HepG2 (cell line): ENCODE measurements at regions not wholly inside any gene's neighbourhood (a gene's known extent, or its start where the extent isn't known, plus 50 kb on each side); places are given as distances from the start of the nearest gene placed in this dataset.

Experiments
- ATAC-seq: fragments of 200-7000 bp; cut with Tn5 transposase; 3 replicates; pipeline ENCODE4 v1.9.1; 2020; ENCODE audit warnings: mild to moderate bottlenecking, moderate library complexity
- BruUV-seq: library from RNA; stranded (reverse); fragments of 400-500 nt; replicated peaks from 2 replicates; lab custom pipeline; 2021; lab: Mats Ljungman, UMichigan
- CTCF ChIA-PET: fragments of 300-600 bp; formaldehyde crosslinking; extraction: SDS; loops from one replicate; lab custom pipeline; 2021; ENCODE audit warnings: low total read pairs, inconsistent platforms, low intra/inter-chr PET ratio; lab: Yijun Ruan, JAX
- POLR2A ChIA-PET: fragments of 350-600 bp; sonication (Branson Sonifier 250); formaldehyde crosslinking; loops from one replicate; lab custom pipeline; 2020; ENCODE audit warnings: antibody characterized with exemption, inconsistent platforms; lab: Yijun Ruan, JAX
- DNase-seq: peaks from one replicate; pipeline ENCODE4 v3.0.0-alpha.2; 2015; ENCODE audit warnings: low spot score
- FAIRE-seq: peaks from 3 replicates; lab custom pipeline; 2011; peaks lifted over from hg19 to GRCh38; lab: Jason Lieb, UNC
- H2AFZ ChIP-seq: one replicate; pipeline ENCODE4 v1.6.1; 2011; ENCODE audit warnings: low read length, inconsistent platforms
- H3K27ac ChIP-seq: fragments of 300-600 bp; 3 replicates; pipeline ENCODE4 v1.8.0; 2011; ENCODE audit warnings: mixed run types, mild to moderate bottlenecking, mixed read lengths, low read length, inconsistent platforms; ENCODE audit not compliant: insufficient read depth; ENCODE audit errors: extremely low read length
- H3K27me3 ChIP-seq, 2 experiments: fragments of 200-600 bp in 1 of 2; 2 replicates in 1 of 2; 3 replicates in 1 of 2; pipeline versions ENCODE4 v1.6.0 to v1.8.0; 2011; ENCODE audit warnings: low read length in 2 of 2, mild to moderate bottlenecking in 2 of 2, moderate library complexity in 2 of 2, inconsistent platforms in 1 of 2; ENCODE audit not compliant: insufficient read depth in 2 of 2, control insufficient read depth in 1 of 2
- H3K36me3 ChIP-seq, 2 experiments: fragments of 200-600 bp in 1 of 2; replicated peaks in 1 of 2; 2 replicates in 1 of 2; 3 replicates in 1 of 2; pipeline versions ENCODE4 v1.5.1 to v1.8.0; 2011; ENCODE audit warnings: low read length in 2 of 2, inconsistent platforms in 1 of 2; ENCODE audit not compliant: insufficient read depth in 2 of 2, control insufficient read depth in 1 of 2
- H3K4me1 ChIP-seq: 2 replicates; pipeline ENCODE4 v1.5.1; 2012; ENCODE audit warnings: low read length, inconsistent platforms; ENCODE audit not compliant: insufficient read depth
- H3K4me2 ChIP-seq: 2 replicates; pipeline ENCODE4 v1.6.0; 2011; ENCODE audit warnings: low read depth, low read length, inconsistent platforms
- H3K4me3 ChIP-seq, 3 experiments: fragments of 200-600 bp in 1 of 3; sonication (generic), shearing (Covaris generic) in 1 of 3; replicated peaks in 1 of 3; 2 replicates each; pipeline ENCODE4 v1.5.1; 2011 to 2016; ENCODE audit warnings: low read length in 3 of 3, inconsistent platforms in 2 of 3, low read depth in 2 of 3, mild to moderate bottlenecking in 2 of 3, control low read depth in 1 of 3, mixed read lengths in 1 of 3; ENCODE audit not compliant: insufficient read depth in 1 of 3
- H3K79me2 ChIP-seq: one replicate; pipeline ENCODE4 v1.6.1; 2011; ENCODE audit warnings: low read length, inconsistent platforms; ENCODE audit not compliant: insufficient read depth
- H3K9ac ChIP-seq: 2 replicates; pipeline ENCODE4 v1.6.0; 2011; ENCODE audit warnings: mild to moderate bottlenecking, low read depth, low read length, inconsistent platforms; ENCODE audit not compliant: insufficient read depth
- H3K9me3 ChIP-seq: 2 replicates; pipeline ENCODE4 v1.5.1; 2012; ENCODE audit warnings: mild to moderate bottlenecking, low read length
- H4K20me1 ChIP-seq: 2 replicates; pipeline ENCODE4 v1.6.0; 2011; ENCODE audit warnings: inconsistent platforms, mild to moderate bottlenecking, low read length, moderate library complexity; ENCODE audit not compliant: insufficient read depth
- AGO2 ChIP-seq: fragments of 200-400 bp; formaldehyde crosslinking; optimal IDR thresholded peaks from 2 replicates; pipeline ENCODE3; 2017; ENCODE audit warnings: mild to moderate bottlenecking, low read depth, low read length, moderate library complexity
- BRD4 ChIP-seq: sonication (generic); formaldehyde crosslinking; IDR thresholded peaks from 2 replicates; pipeline ENCODE4 v1.4.0; 2020; ENCODE audit warnings: missing genetic modification reagents
- IKZF4 ChIP-seq: sonication (generic); formaldehyde crosslinking; IDR thresholded peaks from 2 replicates; pipeline ENCODE4 v1.5.1; 2020; ENCODE audit warnings: borderline replicate concordance, mild to moderate bottlenecking, low read depth, missing genetic modification reagents; ENCODE audit errors: not compliant biosample characterization
- MAFG ChIP-seq: sonication (generic); formaldehyde crosslinking; IDR thresholded peaks from 2 replicates; pipeline ENCODE4 v1.5.1; 2020; ENCODE audit warnings: mild to moderate bottlenecking, missing genetic modification reagents
- MTF1 ChIP-seq: sonication (generic); formaldehyde crosslinking; IDR thresholded peaks from 2 replicates; pipeline ENCODE4 v1.5.0; 2020; ENCODE audit warnings: missing genetic modification reagents
- RELA ChIP-seq: sonication (generic); formaldehyde crosslinking; IDR thresholded peaks from 2 replicates; pipeline ENCODE4 v1.4.0; 2020; ENCODE audit warnings: missing genetic modification reagents
- SUZ12 ChIP-seq: fragments of 150-350 bp; IDR thresholded peaks from 2 replicates; pipeline ENCODE4 v1.6.1; 2014; ENCODE audit warnings: low read depth, low read length
- SYNCRIP ChIP-seq: fragments of 200-400 bp; formaldehyde crosslinking; IDR thresholded peaks from 2 replicates; pipeline ENCODE4 v1.6.1; 2018; ENCODE audit warnings: mild to moderate bottlenecking, low read depth, low read length; ENCODE audit not compliant: insufficient read depth
- TCF7L2 ChIP-seq: IDR thresholded peaks from 2 replicates; pipeline ENCODE4 v1.6.1; 2011; ENCODE audit warnings: mild to moderate bottlenecking, low read depth, low read length, moderate library complexity
- TOPORS ChIP-seq: sonication (generic); formaldehyde crosslinking; IDR thresholded peaks from 2 replicates; pipeline ENCODE4 v1.8.0; 2023; ENCODE audit warnings: mild to moderate bottlenecking, missing genetic modification reagents
- YY1 ChIP-seq: IDR thresholded peaks from 2 replicates; pipeline ENCODE4 v1.6.1; 2011; ENCODE audit warnings: low read length, low read depth, moderate library complexity, mild to moderate bottlenecking; ENCODE audit not compliant: insufficient read depth, insufficient replicate concordance
- ZKSCAN1 ChIP-seq: fragments of 150-350 bp; IDR thresholded peaks from 2 replicates; pipeline ENCODE4 v1.6.1; 2014; ENCODE audit warnings: low read length
- ZNF552 ChIP-seq: sonication (generic); formaldehyde crosslinking; IDR thresholded peaks from 2 replicates; pipeline ENCODE4 v1.9.0; 2022; ENCODE audit warnings: missing genetic modification reagents, mild to moderate bottlenecking, borderline replicate concordance
- ZNF772 ChIP-seq: sonication (generic); formaldehyde crosslinking; IDR thresholded peaks from 2 replicates; pipeline ENCODE4 v1.5.0; 2020; ENCODE audit warnings: mild to moderate bottlenecking, missing genetic modification reagents
- ZSCAN20 ChIP-seq: sonication (generic); formaldehyde crosslinking; IDR thresholded peaks from 2 replicates; pipeline ENCODE4 v1.4.0; 2020; ENCODE audit warnings: missing genetic modification reagents, mild to moderate bottlenecking, borderline replicate concordance
- WGBS: methylation state at CpG from one replicate; pipeline ENCODE4 v1.1.6; 2017; ENCODE audit warnings: low lambda C conversion rate; 5-methylcytosine and 5-hydroxymethylcytosine counted together
- in situ Hi-C: cut with HindIII; loops from 2 replicates; pipeline ENCODE4 v1.10.0; 2017; ENCODE audit warnings: low pct_unique_long_range_greater_than_20kb; ENCODE audit not compliant: extremely low pct_ligation_motif_present
- intact Hi-C: fragments of 100-400 bp; cut with micrococcal nuclease; formaldehyde crosslinking; loops from one replicate; pipeline ENCODE4 v1.10.0; 2022; ENCODE audit not compliant: unreplicated experiment

- Histone ChIP-seq H3K4me2 (no peak overlapping the region), H3K36me3 (no peaks in the 10 kb centered on the region), H4K20me1 (no peaks in the 10 kb centered on the region), H3K79me2 (no peaks in the 10 kb centered on the region), H3K9ac (no peak overlapping the region)
- BruUV-seq = no TSS peak
- in situ Hi-C loops (no loop called here), intact Hi-C loops (no loop called here)
- TF ChIP-seq MTF1 (CRISPR knock-in tag) (no peak), ZKSCAN1 (no peak), YY1 (no peak), AGO2 (no peak), ZNF552 (no peak), MAFG (CRISPR knock-in tag) (no peak), SYNCRIP (no peak), SUZ12 (no peak), IKZF4 (CRISPR knock-in tag) (no peak), ZSCAN20 (no peak), BRD4 (no peak), RELA (no peak), TCF7L2 (no peak), ZNF772 (CRISPR knock-in tag) (no peak), TOPORS (CRISPR knock-in tag) (no peak)
- TF ChIP-seq, all 625 proteins: peak for 0
- H2AFZ ChIP-seq = no peak overlapping the region
- H3K9me3 ChIP-seq = no peaks in the 10 kb centered on the region
- 5% methylated on average over 1 of the region's 1 CpG for WGBS
- POLR2A ChIA-PET = no interaction called here
- H3K27ac ChIP-seq = no peak overlapping the region
- no peak overlapping the region for H3K4me3 ChIP-seq
- H3K27me3 ChIP-seq = no peaks in the 10 kb centered on the region
- DNase-seq = no peak
- FAIRE-seq = no peak
- CTCF ChIA-PET = no interaction called here
- H3K4me1 ChIP-seq = no peaks in the 10 kb centered on the region
- no peak for ATAC-seq
These were observed 921.4 kb upstream of the CNTN5 start for GRCh38 chr11:98099371-98099770.
